HuH-7 (cell line): ENCODE measurements at regions not wholly inside any gene's neighbourhood (a gene's known extent, or its start where the extent isn't known, plus 50 kb on each side); places are given as distances from the start of the nearest gene placed in this dataset.

Experiments
- DNase-seq: peaks from one replicate; pipeline ENCODE4 v3.0.0; 2011; ENCODE audit warnings: low spot score

DNA sequence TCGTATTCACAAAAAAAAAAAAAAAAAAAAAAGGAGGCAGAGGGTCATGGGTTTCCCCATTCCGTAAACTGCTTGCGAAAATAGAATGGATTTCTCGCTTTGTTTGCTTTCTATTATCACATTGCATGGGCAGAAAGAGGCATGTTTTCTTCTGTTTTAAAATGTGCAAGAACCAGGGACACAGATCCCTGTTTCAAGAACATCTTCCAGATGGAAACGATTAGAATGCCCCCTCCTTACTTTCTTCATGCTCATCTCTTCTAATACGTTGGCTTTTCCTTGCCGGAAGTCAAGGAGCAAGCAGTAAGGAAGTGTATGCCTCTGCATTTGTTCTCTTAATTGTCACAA, 51.0 kb upstream of the ZNF516 start:
- no peak for DNase-seq

- DNase-seq = no peak
These were observed 50.5 kb upstream of the ZNF516 start for GRCh38 chr18:76545433-76546087.

- DNase-seq = no peak
These were observed 49.7 kb upstream of the ZNF516 start for GRCh38 chr18:76544511-76545345.
